IMR-90 (cell line): ENCODE measurements at regions not wholly inside any gene's neighbourhood (a gene's known extent, or its start where the extent isn't known, plus 50 kb on each side); places are given as distances from the start of the nearest gene placed in this dataset.

Source experiments
- ATAC-seq: fragments of 200-7000 bp; cut with Tn5 transposase; 2 replicates; pipeline ENCODE4 v1.9.1; 2020; ENCODE audit warnings: low read depth, mild to moderate bottlenecking, moderate library complexity
- BruUV-seq: library from RNA; stranded (reverse); fragments of 400-500 nt; replicated peaks from 2 replicates; lab custom pipeline; 2021; lab: Mats Ljungman, UMichigan
- CTCF ChIA-PET: fragments of 300-600 bp; formaldehyde crosslinking; extraction: SDS; loops from one replicate; lab custom pipeline; 2021; ENCODE audit warnings: antibody characterized with exemption; lab: Yijun Ruan, JAX
- POLR2A ChIA-PET: fragments of 300-600 bp; sonication (Branson Sonifier 250); formaldehyde crosslinking; loops from one replicate; lab custom pipeline; 2022; ENCODE audit warnings: antibody characterized with exemption; ENCODE audit not compliant: unreplicated experiment; lab: Charles Lee
- DNase-seq: peaks from one replicate; pipeline ENCODE4 v3.0.0; 2013
- H2AFZ ChIP-seq: replicated peaks from 2 replicates; pipeline ENCODE3; 2013; ENCODE audit warnings: low read length, mild to moderate bottlenecking; ENCODE audit not compliant: poor library complexity
- H2AK5ac ChIP-seq: 2 replicates; pipeline ENCODE4 v1.6.1; 2013; ENCODE audit warnings: low read depth, low read length, inconsistent platforms
- H2AK9ac ChIP-seq: replicated peaks from 2 replicates; pipeline ENCODE3; 2013; ENCODE audit warnings: mild to moderate bottlenecking, low read depth, low read length, moderate library complexity; ENCODE audit not compliant: poor library complexity
- H2BK120ac ChIP-seq: 2 replicates; pipeline ENCODE4 v1.6.1; 2013; ENCODE audit warnings: low read depth, low read length, inconsistent platforms
- H2BK15ac ChIP-seq: 3 replicates; pipeline ENCODE4 v1.6.1; 2013; ENCODE audit warnings: low read depth, low read length, inconsistent platforms
- H2BK20ac ChIP-seq: 2 replicates; pipeline ENCODE4 v1.6.1; 2013; ENCODE audit warnings: low read depth, mild to moderate bottlenecking, inconsistent platforms, low read length, moderate library complexity
- H2BK5ac ChIP-seq: 2 replicates; pipeline ENCODE4 v1.6.1; 2013; ENCODE audit warnings: mild to moderate bottlenecking, low read depth, low read length, inconsistent platforms; ENCODE audit not compliant: poor library complexity, severe bottlenecking
- H3K14ac ChIP-seq: replicated peaks from 2 replicates; pipeline ENCODE4 v1.6.1; 2013; ENCODE audit warnings: low read depth, low read length, inconsistent platforms
- H3K18ac ChIP-seq: 2 replicates; pipeline ENCODE4 v1.6.1; 2013; ENCODE audit warnings: low read depth, low read length, control low read depth
- H3K23ac ChIP-seq: 2 replicates; pipeline ENCODE4 v1.6.1; 2013; ENCODE audit warnings: low read depth, low read length, inconsistent platforms
- H3K27ac ChIP-seq: 2 replicates; pipeline ENCODE4 v1.5.1; 2013; ENCODE audit warnings: mild to moderate bottlenecking, control low read depth, low read length; ENCODE audit not compliant: insufficient read depth
- H3K27me3 ChIP-seq: 2 replicates; pipeline ENCODE4 v1.6.1; 2013; ENCODE audit warnings: low read length; ENCODE audit not compliant: control insufficient read depth, insufficient read depth
- H3K36me3 ChIP-seq: 2 replicates; pipeline ENCODE4 v1.6.1; 2013; ENCODE audit warnings: low read length, mixed read lengths; ENCODE audit not compliant: control insufficient read depth, insufficient read depth
- H3K4ac ChIP-seq: 2 replicates; pipeline ENCODE4 v1.6.1; 2013; ENCODE audit warnings: low read depth, low read length, inconsistent platforms
- H3K4me1 ChIP-seq: 2 replicates; pipeline ENCODE4 v1.6.1; 2013; ENCODE audit warnings: low read length, mixed read lengths; ENCODE audit not compliant: control insufficient read depth, insufficient read depth
- H3K4me2 ChIP-seq: 2 replicates; pipeline ENCODE4 v1.6.1; 2013; ENCODE audit warnings: low read depth, mild to moderate bottlenecking, control low read depth, low read length, moderate library complexity
- H3K4me3 ChIP-seq: 2 replicates; pipeline ENCODE4 v1.5.1; 2013; ENCODE audit warnings: low read depth, mild to moderate bottlenecking, control low read depth, low read length, moderate library complexity; ENCODE audit not compliant: insufficient read depth
- H3K56ac ChIP-seq: 2 replicates; pipeline ENCODE4 v1.6.1; 2013; ENCODE audit warnings: low read length, inconsistent platforms; ENCODE audit not compliant: insufficient read depth; ENCODE audit errors: extremely low read depth
- H3K79me1 ChIP-seq, 2 experiments: 2 replicates each; pipeline ENCODE4 v1.6.1; 2013; ENCODE audit warnings: low read length in 2 of 2, inconsistent platforms in 1 of 2, low read depth in 1 of 2
- H3K9ac ChIP-seq: 2 replicates; pipeline ENCODE4 v1.6.1; 2013; ENCODE audit warnings: low read depth, low read length, control low read depth
- H3K9me1 ChIP-seq: 2 replicates; pipeline ENCODE4 v1.6.1; 2013; ENCODE audit warnings: low read length, inconsistent platforms; ENCODE audit not compliant: insufficient read depth
- H3K9me3 ChIP-seq: 2 replicates; pipeline ENCODE4 v1.6.1; 2013; ENCODE audit warnings: low read length; ENCODE audit not compliant: control insufficient read depth, insufficient read depth
- H4K20me1 ChIP-seq: 2 replicates; pipeline ENCODE4 v1.6.1; 2013; ENCODE audit warnings: low read length, inconsistent platforms; ENCODE audit not compliant: insufficient read depth
- H4K5ac ChIP-seq: 2 replicates; pipeline ENCODE4 v1.6.1; 2013; ENCODE audit warnings: mild to moderate bottlenecking, low read depth, low read length, control low read depth
- H4K8ac ChIP-seq, 2 experiments: 2 replicates each; pipeline ENCODE4 v1.6.1; 2013; ENCODE audit warnings: low read depth in 2 of 2, low read length in 2 of 2, control low read depth in 1 of 2, inconsistent platforms in 1 of 2
- H4K91ac ChIP-seq: 2 replicates; pipeline ENCODE4 v1.6.1; 2013; ENCODE audit warnings: low read depth, low read length, inconsistent platforms; ENCODE audit not compliant: insufficient read depth
- BHLHE40 ChIP-seq: fragments of 150-350 bp; IDR thresholded peaks from 2 replicates; pipeline ENCODE4 v1.6.1; 2016; ENCODE audit warnings: mild to moderate bottlenecking, low read depth, low read length
- CEBPB ChIP-seq: IDR thresholded peaks from 2 replicates; pipeline ENCODE4 v1.6.1; 2012; ENCODE audit warnings: low read depth, low read length, improper control_type of control experiment
- CHD1 ChIP-seq: IDR thresholded peaks from 2 replicates; pipeline ENCODE4 v1.6.1; 2012; ENCODE audit warnings: low read depth, low read length, improper control_type of control experiment
- ELK1 ChIP-seq: fragments of 150-350 bp; IDR thresholded peaks from 2 replicates; pipeline ENCODE4 v1.6.1; 2016; ENCODE audit warnings: low read depth, mild to moderate bottlenecking, low read length, moderate library complexity, borderline replicate concordance
- FOS ChIP-seq: fragments of 150-350 bp; IDR thresholded peaks from 2 replicates; pipeline ENCODE4 v1.6.1; 2016; ENCODE audit warnings: low read depth, low read length
- MAZ ChIP-seq: IDR thresholded peaks from 2 replicates; pipeline ENCODE4 v1.6.1; 2012; ENCODE audit warnings: low read depth, mild to moderate bottlenecking, low read length, improper control_type of control experiment, moderate library complexity, borderline replicate concordance
- MXI1 ChIP-seq: IDR thresholded peaks from 2 replicates; pipeline ENCODE4 v1.6.1; 2012; ENCODE audit warnings: low read depth, mild to moderate bottlenecking, low read length, moderate library complexity, borderline replicate concordance
- NFE2L2 ChIP-seq: fragments of 150-350 bp; IDR thresholded peaks from 2 replicates; pipeline ENCODE4 v1.6.1; 2016; ENCODE audit warnings: low read depth, mild to moderate bottlenecking, low read length
- POLR2A ChIP-seq: IDR thresholded peaks from 2 replicates; pipeline ENCODE4 v1.6.1; 2012; ENCODE audit warnings: mild to moderate bottlenecking, low read depth, low read length
- RCOR1 ChIP-seq: IDR thresholded peaks from 2 replicates; pipeline ENCODE4 v1.6.1; 2012; ENCODE audit warnings: mild to moderate bottlenecking, low read length, improper control_type of control experiment; ENCODE audit not compliant: insufficient replicate concordance
- SMC3 ChIP-seq: fragments of 150-350 bp; IDR thresholded peaks from 2 replicates; pipeline ENCODE4 v1.6.1; 2016; ENCODE audit warnings: low read depth, mild to moderate bottlenecking, antibody characterized with exemption, low read length, moderate library complexity
- WGBS, 2 experiments: methylation state at CpG; one replicate each; pipeline versions ENCODE4 v1.1.5 to v1.1.7; 2013; ENCODE audit warnings: missing lambda C conversion rate in 2 of 2; ENCODE audit not compliant: insufficient read length in 1 of 2; ENCODE audit errors: extremely low coverage in 2 of 2; 5-methylcytosine and 5-hydroxymethylcytosine counted together
- dilution Hi-C: fragments of 300-500 bp; cut with HindIII; formaldehyde crosslinking; loops from one replicate; pipeline ENCODE4 v1.14.3; 2018; ENCODE audit warnings: low sequenced_read_pairs; ENCODE audit not compliant: unreplicated experiment
- in situ Hi-C: fragments of 300-500 bp; cut with MboI; formaldehyde crosslinking; loops from 3 replicates; pipeline ENCODE4 v1.14.3; 2019; ENCODE audit warnings: low sequenced_read_pairs, inconsistent platforms, mixed read lengths
- intact Hi-C: fragments of 100-400 bp; cut with micrococcal nuclease; formaldehyde crosslinking; loops from 2 replicates; pipeline ENCODE4 v1.10.0; 2022
- TF ChIP-seq, protein P1 (sequence below): fragments of 150-350 bp; IDR thresholded peaks from 2 replicates; pipeline ENCODE4 v1.6.1; 2017; ENCODE audit warnings: mild to moderate bottlenecking, antibody characterized with exemption, low read length, low read depth

- Histone ChIP-seq H3K4ac (no peak overlapping the region), H3K27ac (no peak overlapping the region), H3K4me1 (no peaks in the 10 kb centered on the region), H3K27me3 (no peaks in the 10 kb centered on the region), H2AFZ (no peak overlapping the region), H2AK5ac (no peak overlapping the region), H3K4me3 (no peak overlapping the region), H4K20me1 (no peaks in the 10 kb centered on the region), H2BK15ac (no peak overlapping the region), H3K9me3 (no peaks in the 10 kb centered on the region), H4K8ac (no peak overlapping the region), H3K36me3 (no peaks in the 10 kb centered on the region), H3K56ac (no peak overlapping the region), H3K14ac (no peak overlapping the region), H3K23ac (no peak overlapping the region), H3K9me1 (no peaks in the 10 kb centered on the region), H3K18ac (no peak overlapping the region), H2BK20ac (no peak overlapping the region), H3K9ac (no peak overlapping the region), H3K79me1 (no peaks in the 10 kb centered on the region), H2BK120ac (no peak overlapping the region), H2BK5ac (no peak overlapping the region), H2AK9ac (no peak overlapping the region), H4K5ac (no peak overlapping the region), H4K91ac (no peak overlapping the region), H3K4me2 (no peak overlapping the region)
- dilution Hi-C loops (no loop called here), in situ Hi-C loops (no loop called here), intact Hi-C loops (no loop called here)
- TF ChIP-seq ELK1: no peak
- TF ChIP-seq, protein P1, sequence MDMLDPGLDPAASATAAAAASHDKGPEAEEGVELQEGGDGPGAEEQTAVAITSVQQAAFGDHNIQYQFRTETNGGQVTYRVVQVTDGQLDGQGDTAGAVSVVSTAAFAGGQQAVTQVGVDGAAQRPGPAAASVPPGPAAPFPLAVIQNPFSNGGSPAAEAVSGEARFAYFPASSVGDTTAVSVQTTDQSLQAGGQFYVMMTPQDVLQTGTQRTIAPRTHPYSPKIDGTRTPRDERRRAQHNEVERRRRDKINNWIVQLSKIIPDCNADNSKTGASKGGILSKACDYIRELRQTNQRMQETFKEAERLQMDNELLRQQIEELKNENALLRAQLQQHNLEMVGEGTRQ: no peak
- no peak for TF ChIP-seq RCOR1
- no peak for TF ChIP-seq NFE2L2
- TF ChIP-seq CHD1: no peak
- TF ChIP-seq BHLHE40: no peak
- TF ChIP-seq MXI1: no peak
- no peak for TF ChIP-seq SMC3
- TF ChIP-seq MAZ: no peak
- no peak for TF ChIP-seq POLR2A
- TF ChIP-seq CEBPB: no peak
- no peak for TF ChIP-seq FOS
- no peak for DNase-seq
- POLR2A ChIA-PET: no interaction called here
- no CpG with 5 or more reads among the region's 2 CpGs for WGBS, 2 experiments
- no peak for ATAC-seq
- no TSS peak for BruUV-seq
- CTCF ChIA-PET: no interaction called here
Observed at GRCh38 chrX:117788339-117788738, 328.3 kb downstream of the KLHL13 start.
